ENCODE measurements at regions not wholly inside any gene's neighbourhood (a gene's known extent, or its start where the extent isn't known, plus 50 kb on each side); places are given as distances from the start of the nearest gene placed in this dataset.

- Histone ChIP-seq H3K9me3 (no peaks in the 10 kb centered on the region), H3K27me3 (no peaks in the 10 kb centered on the region), H3K36me3 (no peaks in the 10 kb centered on the region), H3K4me3 (no peak overlapping the region), H3K4me1 (no peaks in the 10 kb centered on the region), H3K27ac (no peak overlapping the region)
- TF ChIP-seq CTCF (IDR thresholded peaks at IDR 0.05), result no peak
- DNase-seq (ENCODE audit: low spot score), result no peak
These were observed 592.0 kb downstream of the UTRN start for GRCh38 chr6:144877118-144877517.

- no peak for TF ChIP-seq CTCF (IDR thresholded peaks at IDR 0.05)
- DNase-seq (ENCODE audit: low spot score), result no peak
- Histone ChIP-seq H3K9me3 (no peaks in the 10 kb centered on the region), H3K27me3 (no peaks in the 10 kb centered on the region), H3K4me1 (no peaks in the 10 kb centered on the region), H3K4me3 (no peak overlapping the region), H3K27ac (no peak overlapping the region), H3K36me3 (no peaks in the 10 kb centered on the region)
These were observed 593.4 kb downstream of the UTRN start for GRCh38 chr6:144878577-144878976.

GRCh38 chr6:144879436-144879835 lies 594.3 kb downstream of the UTRN start:
- Histone ChIP-seq H3K4me1 (no peaks in the 10 kb centered on the region), H3K27ac (no peak overlapping the region), H3K27me3 (no peaks in the 10 kb centered on the region), H3K36me3 (no peaks in the 10 kb centered on the region), H3K4me3 (no peak overlapping the region), H3K9me3 (no peaks in the 10 kb centered on the region)
- TF ChIP-seq CTCF (IDR thresholded peaks at IDR 0.05), result no peak
- DNase-seq (ENCODE audit: low spot score), result no peak

GRCh38 chr6:144882425-144882824 lies 597.3 kb downstream of the UTRN start:
- no peak overlapping the region for H3K27ac ChIP-seq
- no peak overlapping the region for H3K4me3 ChIP-seq
- no peak for TF ChIP-seq CTCF (IDR thresholded peaks at IDR 0.05)
- DNase-seq (ENCODE audit: low spot score), result no peak
- H3K4me1 ChIP-seq, result no peaks in the 10 kb centered on the region
- H3K27me3 ChIP-seq, result no peaks in the 10 kb centered on the region
- no peaks in the 10 kb centered on the region for H3K36me3 ChIP-seq
- H3K9me3 ChIP-seq, result no peaks in the 10 kb centered on the region

GRCh38 chr6:144883915-144884314 lies 598.8 kb downstream of the UTRN start:
- H3K4me1 ChIP-seq, result no peaks in the 10 kb centered on the region
- H3K4me3 ChIP-seq, result no peak overlapping the region
- DNase-seq (ENCODE audit: low spot score), result no peak
- no peak overlapping the region for H3K27ac ChIP-seq
- H3K36me3 ChIP-seq, result no peaks in the 10 kb centered on the region
- no peaks in the 10 kb centered on the region for H3K9me3 ChIP-seq
- no peaks in the 10 kb centered on the region for H3K27me3 ChIP-seq
- no peak for TF ChIP-seq CTCF (IDR thresholded peaks at IDR 0.05)

GRCh38 chr6:144885817-144886216 lies 600.7 kb downstream of the UTRN start:
- Histone ChIP-seq H3K4me3 (no peak overlapping the region), H3K36me3 (no peaks in the 10 kb centered on the region), H3K9me3 (no peaks in the 10 kb centered on the region), H3K27ac (no peak overlapping the region), H3K4me1 (no peaks in the 10 kb centered on the region), H3K27me3 (no peaks in the 10 kb centered on the region)
- no peak for DNase-seq (ENCODE audit: low spot score)
- no peak for TF ChIP-seq CTCF (IDR thresholded peaks at IDR 0.05)
